ENCODE measurements at regions not wholly inside any gene's neighbourhood (a gene's known extent, or its start where the extent isn't known, plus 50 kb on each side); places are given as distances from the start of the nearest gene placed in this dataset.

DNA sequence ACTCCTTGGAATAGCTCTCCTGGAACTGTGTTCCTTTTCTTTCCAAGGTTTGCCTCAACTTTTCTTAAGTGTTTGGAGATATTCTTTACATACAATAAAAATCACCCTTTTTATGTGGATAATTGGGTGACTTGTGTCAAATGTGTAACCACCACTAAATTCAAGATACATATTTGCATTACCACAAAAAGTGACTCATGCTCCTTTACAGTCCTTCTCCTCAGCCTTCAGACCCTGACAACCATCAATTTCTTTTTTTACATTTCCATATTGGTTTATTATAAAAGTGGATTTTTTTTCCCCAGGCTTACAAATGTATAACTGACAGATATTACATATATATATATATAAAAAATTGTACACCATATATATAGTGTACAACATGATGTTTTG lies 372.0 kb upstream of the KCNN2 start:
- Histone ChIP-seq H3K4me3 (ENCODE audit: low read depth, low read length) (no peak overlapping the region), H4K8ac (ENCODE audit: low read depth, low read length) (no peak overlapping the region), H3K18ac (ENCODE audit: low read length) (no peak overlapping the region), H2BK12ac (ENCODE audit: low read length) (no peak overlapping the region), H3K4me2 (ENCODE audit: low read length) (no peak overlapping the region), H3K27ac (ENCODE audit: low read depth, low read length) (no peak overlapping the region), H4K12ac (ENCODE audit: low read depth, low read length) (no peak overlapping the region), H2AFZ (ENCODE audit: insufficient read depth, low read length, poor library complexity) (no peak overlapping the region), H3K36me3 (ENCODE audit: control insufficient read depth in 1 of 2, insufficient read depth in 2 of 2, low read length in 2 of 2) (no peaks in the 10 kb centered on the region), H3K4me1 (ENCODE audit: control insufficient read depth in 1 of 2, insufficient read depth in 2 of 2, low read length in 2 of 2) (no peaks in the 10 kb centered on the region), H3K23ac (ENCODE audit: low read length) (no peak overlapping the region), H3K9ac (ENCODE audit: low read length) (no peak overlapping the region), H3K14ac (ENCODE audit: low read length) (no peak overlapping the region), H2BK120ac (ENCODE audit: insufficient read depth, low read length, poor library complexity) (no peak overlapping the region), H3K27me3 (ENCODE audit: insufficient read depth, low read length) (no peaks in the 10 kb centered on the region), H3K9me3 (ENCODE audit: insufficient read depth, low read depth, low read length) (no peaks in the 10 kb centered on the region), H2BK5ac (ENCODE audit: low read depth, low read length, poor library complexity) (no peak overlapping the region), H3K79me1 (ENCODE audit: low read length) (no peaks in the 10 kb centered on the region), H3K79me2 (ENCODE audit: control insufficient read depth, insufficient read depth, low read length, poor library complexity) (no peaks in the 10 kb centered on the region), H3K4ac (ENCODE audit: low read depth, low read length) (no peak overlapping the region), H2AK5ac (ENCODE audit: low read length) (no peak overlapping the region), H4K91ac (ENCODE audit: low read depth, low read length) (no peak overlapping the region)
- no peak for DNase-seq

DNA sequence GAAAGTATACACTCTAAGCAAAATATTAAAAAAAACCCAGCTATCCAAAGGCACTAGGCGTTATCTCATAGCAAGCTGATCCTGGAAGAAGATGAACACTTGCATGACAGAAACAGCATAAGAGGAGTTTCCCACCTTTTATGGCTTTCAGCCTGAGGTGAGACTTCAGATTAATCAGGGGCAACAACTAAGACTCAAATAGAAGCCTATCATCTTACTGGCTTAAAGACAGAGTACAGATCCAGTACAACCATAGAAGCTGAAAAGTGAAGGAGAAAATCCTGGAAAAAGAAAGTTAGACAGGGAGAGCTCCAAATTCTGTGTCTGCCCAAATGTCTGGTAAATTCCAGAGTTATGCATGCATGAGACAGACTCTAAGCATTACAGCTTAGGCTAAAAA lies 360.8 kb upstream of the KCNN2 start:
- Histone ChIP-seq H3K9me3 (ENCODE audit: insufficient read depth, low read depth, low read length) (no peaks in the 10 kb centered on the region), H2AFZ (ENCODE audit: insufficient read depth, low read length, poor library complexity) (no peak overlapping the region), H2AK5ac (ENCODE audit: low read length) (no peak overlapping the region), H3K18ac (ENCODE audit: low read length) (no peak overlapping the region), H3K23ac (ENCODE audit: low read length) (no peak overlapping the region), H3K36me3 (ENCODE audit: control insufficient read depth in 1 of 2, insufficient read depth in 2 of 2, low read length in 2 of 2) (no peaks in the 10 kb centered on the region), H3K9ac (ENCODE audit: low read length) (no peak overlapping the region), H3K27ac (ENCODE audit: low read depth, low read length) (no peak overlapping the region), H3K4ac (ENCODE audit: low read depth, low read length) (no peak overlapping the region), H3K79me1 (ENCODE audit: low read length) (no peaks in the 10 kb centered on the region), H3K14ac (ENCODE audit: low read length) (no peak overlapping the region), H2BK5ac (ENCODE audit: low read depth, low read length, poor library complexity) (no peak overlapping the region), H3K4me2 (ENCODE audit: low read length) (no peak overlapping the region), H3K4me3 (ENCODE audit: low read depth, low read length) (no peak overlapping the region), H4K8ac (ENCODE audit: low read depth, low read length) (no peak overlapping the region), H3K4me1 (ENCODE audit: control insufficient read depth in 1 of 2, insufficient read depth in 2 of 2, low read length in 2 of 2) (no peaks in the 10 kb centered on the region), H4K91ac (ENCODE audit: low read depth, low read length) (no peak overlapping the region), H2BK120ac (ENCODE audit: insufficient read depth, low read length, poor library complexity) (no peak overlapping the region), H3K79me2 (ENCODE audit: control insufficient read depth, insufficient read depth, low read length, poor library complexity) (no peaks in the 10 kb centered on the region), H2BK12ac (ENCODE audit: low read length) (no peak overlapping the region), H4K12ac (ENCODE audit: low read depth, low read length) (no peak overlapping the region), H3K27me3 (ENCODE audit: insufficient read depth, low read length) (no peaks in the 10 kb centered on the region)
- no CpG with 5 or more reads among the region's 1 CpG for WGBS (ENCODE audit: extremely low coverage, insufficient coverage, insufficient read length)
- DNase-seq, result no peak

- no peak overlapping the region for H4K91ac ChIP-seq (ENCODE audit: low read depth, low read length)
Measured at GRCh38 chr5:114006582-114006981, 355.3 kb upstream of the KCNN2 start.

DNA sequence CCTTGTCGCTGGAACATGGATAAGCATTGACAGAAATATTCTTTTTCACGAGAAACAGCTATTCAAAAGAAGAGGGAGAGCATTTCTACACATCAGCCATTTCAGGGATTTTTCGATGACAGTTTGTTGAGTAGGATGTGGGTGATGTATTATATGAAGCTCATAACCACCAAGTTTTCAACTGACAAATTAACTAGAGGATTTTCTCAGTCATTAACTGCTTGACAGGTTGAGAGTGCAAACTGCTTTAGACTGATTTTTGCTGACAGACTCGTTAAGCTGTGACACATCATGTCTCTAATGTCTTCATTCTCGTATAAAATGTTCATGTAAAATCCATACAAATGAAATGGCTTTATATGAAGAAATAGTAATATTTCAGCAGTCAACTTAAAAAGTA lies 354.2 kb upstream of the KCNN2 start:
- no peaks in the 10 kb centered on the region for H3K36me3 ChIP-seq (ENCODE audit: control insufficient read depth in 1 of 2, insufficient read depth in 2 of 2, low read length in 2 of 2)
- no peak overlapping the region for H2BK12ac ChIP-seq (ENCODE audit: low read length)
- H2BK5ac ChIP-seq (ENCODE audit: low read depth, low read length, poor library complexity), result no peak overlapping the region
- H3K27me3 ChIP-seq (ENCODE audit: insufficient read depth, low read length), result no peaks in the 10 kb centered on the region
- H3K4me1 ChIP-seq (ENCODE audit: control insufficient read depth in 1 of 2, insufficient read depth in 2 of 2, low read length in 2 of 2), result no peaks in the 10 kb centered on the region
- WGBS (ENCODE audit: extremely low coverage, insufficient coverage, insufficient read length), result no CpG with 5 or more reads among the region's 5 CpGs
- H2BK120ac ChIP-seq (ENCODE audit: insufficient read depth, low read length, poor library complexity), result no peak overlapping the region
- H3K9ac ChIP-seq (ENCODE audit: low read length), result no peak overlapping the region
- no peak overlapping the region for H2AFZ ChIP-seq (ENCODE audit: insufficient read depth, low read length, poor library complexity)
- H3K4ac ChIP-seq (ENCODE audit: low read depth, low read length), result no peak overlapping the region
- H3K27ac ChIP-seq (ENCODE audit: low read depth, low read length), result no peak overlapping the region
- H4K91ac ChIP-seq (ENCODE audit: low read depth, low read length), result no peak overlapping the region
- no peak for DNase-seq
- H3K18ac ChIP-seq (ENCODE audit: low read length), result no peak overlapping the region
- H3K79me1 ChIP-seq (ENCODE audit: low read length), result no peaks in the 10 kb centered on the region
- no peak overlapping the region for H2AK5ac ChIP-seq (ENCODE audit: low read length)
- H3K79me2 ChIP-seq (ENCODE audit: control insufficient read depth, insufficient read depth, low read length, poor library complexity), result no peaks in the 10 kb centered on the region
- H4K12ac ChIP-seq (ENCODE audit: low read depth, low read length), result no peak overlapping the region
- H3K23ac ChIP-seq (ENCODE audit: low read length), result no peak overlapping the region
- no peak overlapping the region for H3K4me2 ChIP-seq (ENCODE audit: low read length)
- no peak overlapping the region for H3K4me3 ChIP-seq (ENCODE audit: low read depth, low read length)
- H3K9me3 ChIP-seq (ENCODE audit: insufficient read depth, low read depth, low read length), result no peaks in the 10 kb centered on the region
- H4K8ac ChIP-seq (ENCODE audit: low read depth, low read length), result no peak overlapping the region
- no peak overlapping the region for H3K14ac ChIP-seq (ENCODE audit: low read length)

More at GRCh38 chr5:114006582-114006981, 355.3 kb upstream of the KCNN2 start:
- Histone ChIP-seq H3K9me3 (ENCODE audit: insufficient read depth, low read depth, low read length) (no peaks in the 10 kb centered on the region), H3K9ac (ENCODE audit: low read length) (no peak overlapping the region), H2AK5ac (ENCODE audit: low read length) (no peak overlapping the region), H3K79me2 (ENCODE audit: control insufficient read depth, insufficient read depth, low read length, poor library complexity) (no peaks in the 10 kb centered on the region), H2BK5ac (ENCODE audit: low read depth, low read length, poor library complexity) (no peak overlapping the region), H2BK120ac (ENCODE audit: insufficient read depth, low read length, poor library complexity) (no peak overlapping the region), H2BK12ac (ENCODE audit: low read length) (no peak overlapping the region), H3K27ac (ENCODE audit: low read depth, low read length) (no peak overlapping the region), H3K4ac (ENCODE audit: low read depth, low read length) (no peak overlapping the region), H3K79me1 (ENCODE audit: low read length) (no peaks in the 10 kb centered on the region), H3K36me3 (ENCODE audit: control insufficient read depth in 1 of 2, insufficient read depth in 2 of 2, low read length in 2 of 2) (no peaks in the 10 kb centered on the region), H3K4me1 (ENCODE audit: control insufficient read depth in 1 of 2, insufficient read depth in 2 of 2, low read length in 2 of 2) (no peaks in the 10 kb centered on the region), H3K4me2 (ENCODE audit: low read length) (no peak overlapping the region), H3K27me3 (ENCODE audit: insufficient read depth, low read length) (no peaks in the 10 kb centered on the region), H3K4me3 (ENCODE audit: low read depth, low read length) (no peak overlapping the region), H2AFZ (ENCODE audit: insufficient read depth, low read length, poor library complexity) (no peak overlapping the region), H4K8ac (ENCODE audit: low read depth, low read length) (no peak overlapping the region), H3K18ac (ENCODE audit: low read length) (no peak overlapping the region), H4K12ac (ENCODE audit: low read depth, low read length) (no peak overlapping the region), H3K23ac (ENCODE audit: low read length) (no peak overlapping the region), H3K14ac (ENCODE audit: low read length) (no peak overlapping the region)
- no peak for DNase-seq
- no CpG with 5 or more reads among the region's 2 CpGs for WGBS (ENCODE audit: extremely low coverage, insufficient coverage, insufficient read length)

- no CpG with 5 or more reads among the region's 2 CpGs for WGBS (ENCODE audit: extremely low coverage, insufficient coverage, insufficient read length)
- H4K12ac ChIP-seq (ENCODE audit: low read depth, low read length), result no peak overlapping the region
- no peak for DNase-seq
Measured at GRCh38 chr5:114010362-114010761, 351.5 kb upstream of the KCNN2 start.

More at GRCh38 chr5:114010362-114010761, 351.5 kb upstream of the KCNN2 start:
- Histone ChIP-seq H3K79me1 (ENCODE audit: low read length) (no peaks in the 10 kb centered on the region), H2BK12ac (ENCODE audit: low read length) (no peak overlapping the region), H3K79me2 (ENCODE audit: control insufficient read depth, insufficient read depth, low read length, poor library complexity) (no peaks in the 10 kb centered on the region), H3K4me1 (ENCODE audit: control insufficient read depth in 1 of 2, insufficient read depth in 2 of 2, low read length in 2 of 2) (no peaks in the 10 kb centered on the region), H3K18ac (ENCODE audit: low read length) (no peak overlapping the region), H3K9ac (ENCODE audit: low read length) (no peak overlapping the region), H3K4ac (ENCODE audit: low read depth, low read length) (no peak overlapping the region), H4K91ac (ENCODE audit: low read depth, low read length) (no peak overlapping the region), H2AFZ (ENCODE audit: insufficient read depth, low read length, poor library complexity) (no peak overlapping the region), H3K27ac (ENCODE audit: low read depth, low read length) (no peak overlapping the region), H2AK5ac (ENCODE audit: low read length) (no peak overlapping the region), H2BK120ac (ENCODE audit: insufficient read depth, low read length, poor library complexity) (no peak overlapping the region), H3K23ac (ENCODE audit: low read length) (no peak overlapping the region), H4K8ac (ENCODE audit: low read depth, low read length) (no peak overlapping the region), H3K14ac (ENCODE audit: low read length) (no peak overlapping the region), H3K36me3 (ENCODE audit: control insufficient read depth in 1 of 2, insufficient read depth in 2 of 2, low read length in 2 of 2) (no peaks in the 10 kb centered on the region), H3K4me3 (ENCODE audit: low read depth, low read length) (no peak overlapping the region), H3K27me3 (ENCODE audit: insufficient read depth, low read length) (no peaks in the 10 kb centered on the region), H2BK5ac (ENCODE audit: low read depth, low read length, poor library complexity) (no peak overlapping the region), H3K4me2 (ENCODE audit: low read length) (no peak overlapping the region), H3K9me3 (ENCODE audit: insufficient read depth, low read depth, low read length) (no peaks in the 10 kb centered on the region)

All from trophoblast cell (in vitro differentiated cells and primary cell).